H9 (cell line): ENCODE measurements at regions not wholly inside any gene's neighbourhood (a gene's known extent, or its start where the extent isn't known, plus 50 kb on each side); places are given as distances from the start of the nearest gene placed in this dataset.

Source experiments
- DNase-seq: peaks from one replicate; pipeline ENCODE4 v3.0.0-alpha.2; 2017
- H2AFZ ChIP-seq: one replicate; pipeline ENCODE4 v1.6.1; 2013; ENCODE audit warnings: mild to moderate bottlenecking, low read length, control low read depth, moderate library complexity
- H2AK5ac ChIP-seq: 2 replicates; pipeline ENCODE4 v1.6.1; 2013; ENCODE audit warnings: low read length, control low read depth, mixed read lengths; ENCODE audit not compliant: insufficient read length
- H2BK120ac ChIP-seq: one replicate; pipeline ENCODE4 v1.6.1; 2013; ENCODE audit warnings: low read depth, mild to moderate bottlenecking, low read length, control low read depth, inconsistent platforms; ENCODE audit not compliant: poor library complexity, severe bottlenecking
- H2BK12ac ChIP-seq: 2 replicates; pipeline ENCODE4 v1.6.1; 2013; ENCODE audit warnings: low read length, control low read depth, mixed read lengths, low read depth; ENCODE audit not compliant: insufficient read length
- H2BK15ac ChIP-seq: 2 replicates; pipeline ENCODE4 v1.6.1; 2013; ENCODE audit warnings: low read depth, low read length, control low read depth
- H2BK20ac ChIP-seq: one replicate; pipeline ENCODE4 v1.6.1; 2013; ENCODE audit warnings: low read depth, mild to moderate bottlenecking, low read length, control low read depth, inconsistent platforms; ENCODE audit not compliant: poor library complexity, severe bottlenecking
- H2BK5ac ChIP-seq: 2 replicates; pipeline ENCODE4 v1.6.1; 2013; ENCODE audit warnings: low read length, control low read depth, mixed read lengths; ENCODE audit not compliant: insufficient read length
- H3K14ac ChIP-seq: 2 replicates; pipeline ENCODE4 v1.6.1; 2013; ENCODE audit warnings: low read length, control low read depth; ENCODE audit not compliant: insufficient read depth
- H3K18ac ChIP-seq: 2 replicates; pipeline ENCODE4 v1.6.1; 2013; ENCODE audit warnings: low read depth, mild to moderate bottlenecking, mixed read lengths, low read length, control low read depth; ENCODE audit not compliant: insufficient read length
- H3K23ac ChIP-seq: 2 replicates; pipeline ENCODE4 v1.6.1; 2013; ENCODE audit warnings: low read length, control low read depth, mixed read lengths, low read depth; ENCODE audit not compliant: insufficient read length
- H3K23me2 ChIP-seq: 2 replicates; pipeline ENCODE4 v1.6.1; 2013; ENCODE audit warnings: low read depth, mild to moderate bottlenecking, mixed read lengths, low read length, control low read depth; ENCODE audit not compliant: insufficient read length, poor library complexity, severe bottlenecking
- H3K27ac ChIP-seq: 2 replicates; pipeline ENCODE4 v1.5.1; 2013; ENCODE audit warnings: low read length, control low read depth, mixed read lengths, low read depth; ENCODE audit not compliant: insufficient read length
- H3K27me3 ChIP-seq: 2 replicates; pipeline ENCODE4 v1.6.1; 2013; ENCODE audit warnings: low read length, control low read depth, inconsistent platforms; ENCODE audit not compliant: insufficient read depth
- H3K4ac ChIP-seq: 2 replicates; pipeline ENCODE4 v1.6.1; 2013; ENCODE audit warnings: low read depth, mild to moderate bottlenecking, control low read depth, inconsistent platforms, low read length, moderate library complexity
- H3K4me1 ChIP-seq: 2 replicates; pipeline ENCODE4 v1.6.1; 2013; ENCODE audit warnings: low read length, control low read depth, inconsistent platforms; ENCODE audit not compliant: insufficient read depth
- H3K4me2 ChIP-seq: 2 replicates; pipeline ENCODE4 v1.6.1; 2013; ENCODE audit warnings: low read length, control low read depth, mixed read lengths; ENCODE audit not compliant: insufficient read length, insufficient read depth
- H3K56ac ChIP-seq: 2 replicates; pipeline ENCODE4 v1.6.1; 2013; ENCODE audit warnings: low read depth, mild to moderate bottlenecking, mixed read lengths, low read length, control low read depth; ENCODE audit not compliant: insufficient read length
- H3K79me1 ChIP-seq: 2 replicates; pipeline ENCODE4 v1.6.1; 2013; ENCODE audit warnings: low read depth, mild to moderate bottlenecking, moderate library complexity, low read length, control low read depth, inconsistent platforms; ENCODE audit not compliant: insufficient read depth, poor library complexity, severe bottlenecking
- H3K79me2 ChIP-seq: 2 replicates; pipeline ENCODE4 v1.6.1; 2013; ENCODE audit warnings: low read length, control low read depth, inconsistent platforms; ENCODE audit not compliant: insufficient read depth
- H3K9ac ChIP-seq: 2 replicates; pipeline ENCODE4 v1.6.1; 2013; ENCODE audit warnings: low read length, control low read depth, mixed read lengths; ENCODE audit not compliant: insufficient read length; ENCODE audit errors: extremely low read depth
- H3K9me3 ChIP-seq: one replicate; pipeline ENCODE4 v1.6.1; 2013; ENCODE audit warnings: low read depth, low read length, inconsistent platforms; ENCODE audit not compliant: control insufficient read depth
- H3T11ph ChIP-seq: one replicate; pipeline ENCODE4 v1.6.1; 2013; ENCODE audit warnings: mild to moderate bottlenecking, low read length, control low read depth, inconsistent platforms
- H4K20me1 ChIP-seq: one replicate; pipeline ENCODE4 v1.6.1; 2013; ENCODE audit not compliant: control insufficient read depth, insufficient read length, insufficient read depth
- H4K5ac ChIP-seq: 2 replicates; pipeline ENCODE4 v1.6.1; 2013; ENCODE audit warnings: low read depth, mild to moderate bottlenecking, mixed read lengths, low read length, control low read depth; ENCODE audit not compliant: insufficient read length
- H4K8ac ChIP-seq: replicated peaks from 2 replicates; pipeline ENCODE4 v1.6.1; 2013; ENCODE audit warnings: low read length, control low read depth, mixed read lengths, low read depth; ENCODE audit not compliant: insufficient read length
- H4K91ac ChIP-seq: 2 replicates; pipeline ENCODE4 v1.6.1; 2013; ENCODE audit warnings: low read depth, mild to moderate bottlenecking, moderate library complexity, mixed read lengths, low read length, control low read depth; ENCODE audit not compliant: insufficient read length
- H3K27ac Mint-ChIP-seq, 3 experiments: 2 replicates in 2 of 3; 3 replicates in 1 of 3; pipeline ENCODE4 v1.8.0; 2020 to 2021; ENCODE audit warnings: mixed read lengths in 3 of 3, mild to moderate bottlenecking in 1 of 3, moderate library complexity in 1 of 3
- H3K27me3 Mint-ChIP-seq: 2 replicates; pipeline ENCODE4 v1.8.0; 2021; ENCODE audit warnings: low read depth, mild to moderate bottlenecking, moderate library complexity, mixed read lengths
- H3K36me3 Mint-ChIP-seq, 3 experiments: 2 replicates in 2 of 3; 3 replicates in 1 of 3; pipeline ENCODE4 v1.8.0; 2020 to 2021; ENCODE audit warnings: low read depth in 3 of 3, mixed read lengths in 3 of 3; ENCODE audit not compliant: insufficient read depth in 1 of 3
- H3K4me1 Mint-ChIP-seq, 2 experiments: 2 replicates each; pipeline ENCODE4 v1.8.0; 2020; ENCODE audit warnings: mixed read lengths in 2 of 2
- H3K4me3 Mint-ChIP-seq, 2 experiments: 2 replicates in 1 of 2; 3 replicates in 1 of 2; pipeline ENCODE4 v1.8.0; 2020 to 2021; ENCODE audit warnings: mild to moderate bottlenecking in 2 of 2, mixed read lengths in 2 of 2, moderate library complexity in 1 of 2
- H3K9me3 Mint-ChIP-seq, 2 experiments: 2 replicates in 1 of 2; 3 replicates in 1 of 2; pipeline ENCODE4 v1.8.0; 2020; ENCODE audit warnings: mild to moderate bottlenecking in 2 of 2, mixed read lengths in 2 of 2, moderate library complexity in 1 of 2
- CTCF ChIP-seq: fragments of 200-600 bp; sonication (generic); conservative IDR thresholded peaks from 3 replicates; pipeline ENCODE4 v1.8.0; 2021; ENCODE audit warnings: antibody characterized with exemption, mild to moderate bottlenecking

- H3K4me1 Mint-ChIP-seq: peaks cover 2 to 3% of the 10 kb centered on the region in 2 experiments; a peak in 1 of 4 replicates
- Histone ChIP-seq H3K79me1 (no peaks in the 10 kb centered on the region), H2BK15ac (no peak overlapping the region), H2AFZ (no peak overlapping the region), H3K4me1 (no peaks in the 10 kb centered on the region; the same call in 1 of the 2 replicates), H3K18ac (no peak overlapping the region), H2AK5ac (no peak overlapping the region), H3K23ac (no peak overlapping the region), H3K9me3 (no peaks in the 10 kb centered on the region), H4K5ac (no peak overlapping the region), H2BK120ac (no peak overlapping the region), H3T11ph (no peak overlapping the region), H2BK12ac (no peak overlapping the region), H3K79me2 (no peaks in the 10 kb centered on the region), H3K56ac (no peak overlapping the region), H2BK20ac (no peak overlapping the region), H3K4ac (no peak overlapping the region), H4K20me1 (no peaks in the 10 kb centered on the region), H3K14ac (no peak overlapping the region), H4K91ac (no peak overlapping the region), H4K8ac (no peak overlapping the region), H3K23me2 (no peaks in the 10 kb centered on the region), H3K4me2 (no peak overlapping the region), H3K9ac (no peak overlapping the region), H3K27me3 (no peaks in the 10 kb centered on the region), H3K27ac (no peak overlapping the region), H2BK5ac (no peak overlapping the region)
- H3K4me3 Mint-ChIP-seq: no peak overlapping the region
- no peaks in the 10 kb centered on the region for H3K36me3 Mint-ChIP-seq
- no peaks in the 10 kb centered on the region for H3K27me3 Mint-ChIP-seq
- peaks cover 3 to 4% of the 10 kb centered on the region in 2 experiments; a peak in 3 of 5 replicates for H3K9me3 Mint-ChIP-seq
- DNase-seq: no peak
- no peak overlapping the region for H3K27ac Mint-ChIP-seq
- TF ChIP-seq CTCF: no peak
These were observed 214.3 kb downstream of the KCNA4 start for GRCh38 chr11:29802522-29802921.
